IPS-NIHi7 (cell line): ENCODE measurements at regions not wholly inside any gene's neighbourhood (a gene's known extent, or its start where the extent isn't known, plus 50 kb on each side); places are given as distances from the start of the nearest gene placed in this dataset.

Source experiments
- DNase-seq: peaks from one replicate; pipeline ENCODE4 v3.0.0; 2012; ENCODE audit warnings: mixed read lengths; ENCODE audit errors: extremely low spot score

DNA sequence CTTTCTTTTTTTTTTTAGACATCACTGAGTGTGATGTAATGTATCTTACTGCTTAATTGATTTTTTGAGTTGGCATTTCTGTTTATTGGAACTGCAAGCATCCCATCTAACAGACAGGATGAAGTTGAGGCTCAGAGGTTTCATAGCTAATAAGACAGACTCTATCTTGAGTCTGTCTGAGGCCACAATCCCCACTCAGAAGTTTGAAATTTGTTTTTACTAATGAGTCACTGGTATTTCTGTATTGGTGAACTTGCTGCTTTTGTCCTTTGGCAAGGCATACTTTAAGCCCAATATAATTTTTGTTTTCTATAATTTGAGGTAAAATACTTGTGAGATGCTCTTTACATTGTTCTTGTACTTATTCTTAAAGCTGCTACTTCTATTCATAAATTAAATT, 491.2 kb downstream of the PSAT1 start:
- no peak for DNase-seq

DNA sequence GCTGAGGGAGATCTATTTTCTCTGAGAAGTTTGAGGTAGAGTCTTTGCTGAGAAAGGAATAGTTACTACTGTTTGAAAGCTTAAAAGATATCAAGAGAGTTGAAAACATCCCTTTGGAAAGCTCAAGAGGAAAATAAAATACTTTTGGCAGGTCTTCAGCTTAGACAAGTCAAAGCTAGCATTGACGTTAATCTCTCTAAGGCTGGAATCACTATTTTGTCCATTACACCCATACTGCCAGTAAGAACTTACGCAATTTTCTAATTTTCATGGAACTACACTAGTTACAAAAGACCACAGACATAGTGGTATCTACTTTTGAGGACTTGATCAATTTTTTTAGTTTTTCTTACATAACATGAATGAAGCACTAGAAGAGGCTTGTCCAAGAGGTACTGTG, 494.9 kb downstream of the PSAT1 start:
- no peak for DNase-seq

DNA sequence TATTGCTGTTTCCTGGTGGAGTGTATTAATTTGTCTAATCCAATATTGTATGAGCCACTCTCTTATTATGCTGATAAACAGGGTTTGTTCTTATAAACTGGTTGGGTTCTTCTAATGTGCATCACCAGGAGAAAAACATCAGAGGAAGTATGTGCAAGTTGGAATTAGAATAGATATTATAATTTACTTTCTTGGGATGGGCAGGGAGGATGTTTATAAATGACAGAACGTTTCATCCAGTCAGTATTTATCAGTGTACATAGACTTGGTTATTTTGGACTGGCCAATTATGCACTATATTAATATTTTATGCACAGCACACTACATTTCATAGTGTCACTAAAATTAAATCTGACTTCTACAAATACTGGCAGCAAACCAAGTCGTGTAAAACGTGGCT, 495.8 kb downstream of the PSAT1 start:
- no peak for DNase-seq

GRCh38 chr9:78805771-78806170, 508.8 kb downstream of the PSAT1 start:
- no peak for DNase-seq

DNA sequence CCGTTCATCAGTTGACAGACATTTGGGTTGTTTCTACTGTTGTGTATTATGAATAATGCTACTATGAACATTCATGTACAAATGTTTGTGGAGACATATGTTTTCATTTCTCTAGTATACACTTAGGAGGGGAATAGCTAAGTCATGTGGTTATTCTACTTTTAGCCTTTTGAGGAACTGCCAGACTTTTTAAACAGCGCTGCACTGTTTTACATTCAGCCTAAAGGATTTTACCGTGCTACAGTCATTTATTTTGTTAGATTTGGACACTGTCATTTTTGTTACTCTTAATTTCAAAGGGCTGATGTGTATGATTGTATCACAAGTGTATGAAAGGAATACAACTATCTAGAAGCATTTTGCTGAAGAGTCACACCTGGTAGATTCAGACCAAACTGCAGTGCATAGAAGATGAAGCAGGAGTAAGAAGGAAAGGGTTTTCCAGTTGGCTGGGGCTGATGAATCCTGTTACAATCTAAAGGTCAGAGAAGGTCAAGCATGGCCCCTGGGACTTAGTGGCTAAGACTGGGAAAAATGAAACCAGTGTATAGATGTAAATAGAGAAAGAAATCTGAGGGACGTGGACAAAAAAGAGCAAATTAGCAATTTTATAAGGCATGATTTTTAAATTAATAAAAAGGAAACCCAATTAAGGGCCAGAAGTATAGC, 509.7 kb downstream of the PSAT1 start:
- DNase-seq, result no peak

- DNase-seq, result no peak
Observed at GRCh38 chr9:78807286-78807685, 510.4 kb downstream of the PSAT1 start.

GRCh38 chr9:78808048-78808447, 511.1 kb downstream of the PSAT1 start:
- no peak for DNase-seq

- no peak for DNase-seq
Observed at GRCh38 chr9:78811622-78812276, 514.8 kb downstream of the PSAT1 start.

DNA sequence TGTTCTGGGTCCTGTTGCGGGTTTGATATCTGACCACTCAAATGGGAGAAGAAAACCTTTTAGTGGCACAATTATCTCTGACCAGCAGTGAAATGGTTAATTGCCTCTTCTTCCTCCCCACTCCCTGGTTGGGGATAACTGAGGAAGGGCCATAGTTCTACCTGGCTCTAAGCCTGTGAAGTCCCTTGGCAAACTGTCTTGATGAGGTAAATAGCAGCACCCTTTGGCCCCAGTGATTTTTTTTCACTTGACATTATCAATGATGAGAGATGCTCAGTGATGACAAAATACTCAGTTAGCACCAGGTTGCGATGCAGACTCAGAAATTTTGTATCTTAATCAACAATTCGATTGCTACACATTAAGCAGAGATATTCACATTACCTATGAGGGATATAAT, 515.7 kb downstream of the PSAT1 start:
- no peak for DNase-seq

GRCh38 chr9:78813602-78814180, 516.8 kb downstream of the PSAT1 start:
- DNase-seq, result no peak

GRCh38 chr9:78821126-78821822, 524.3 kb downstream of the PSAT1 start:
- DNase-seq, result peak; percentile 45

- DNase-seq, result no peak
Observed at GRCh38 chr9:78826527-78826926, 529.6 kb downstream of the PSAT1 start.

GRCh38 chr9:78828521-78828920, 531.6 kb downstream of the PSAT1 start:
- DNase-seq, result no peak

GRCh38 chr9:78830301-78830700, 533.4 kb downstream of the PSAT1 start:
- no peak for DNase-seq

- DNase-seq, result no peak
Observed at GRCh38 chr9:78831726-78832125, 534.8 kb downstream of the PSAT1 start.

GRCh38 chr9:78835928-78836450, 539.1 kb downstream of the PSAT1 start:
- DNase-seq, result no peak

DNA sequence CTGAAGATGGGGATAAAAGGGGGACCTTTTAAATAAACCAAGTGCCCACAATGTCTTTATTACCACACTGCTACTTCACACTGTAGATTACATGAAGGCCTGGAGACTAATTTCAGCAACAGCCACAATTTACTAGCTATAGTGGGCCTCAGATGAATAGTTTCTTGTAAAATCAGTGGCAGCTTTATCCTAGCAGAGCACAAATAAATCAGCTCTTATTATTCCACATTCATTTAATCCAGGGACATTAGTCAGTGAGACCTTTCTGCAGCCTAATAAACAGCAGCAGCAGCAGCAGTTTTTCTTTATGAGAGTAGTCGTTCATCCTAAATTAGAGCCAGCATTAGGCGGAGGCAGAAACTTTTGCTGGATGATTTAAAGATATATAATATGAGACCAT, 542.3 kb downstream of the PSAT1 start:
- no peak for DNase-seq

GRCh38 chr9:78848061-78848460, 551.1 kb downstream of the PSAT1 start:
- DNase-seq, result no peak

GRCh38 chr9:78856144-78856543, 559.2 kb downstream of the PSAT1 start:
- DNase-seq, result no peak

- DNase-seq, result no peak
Observed at GRCh38 chr9:78856781-78857180, 559.9 kb downstream of the PSAT1 start.

DNA sequence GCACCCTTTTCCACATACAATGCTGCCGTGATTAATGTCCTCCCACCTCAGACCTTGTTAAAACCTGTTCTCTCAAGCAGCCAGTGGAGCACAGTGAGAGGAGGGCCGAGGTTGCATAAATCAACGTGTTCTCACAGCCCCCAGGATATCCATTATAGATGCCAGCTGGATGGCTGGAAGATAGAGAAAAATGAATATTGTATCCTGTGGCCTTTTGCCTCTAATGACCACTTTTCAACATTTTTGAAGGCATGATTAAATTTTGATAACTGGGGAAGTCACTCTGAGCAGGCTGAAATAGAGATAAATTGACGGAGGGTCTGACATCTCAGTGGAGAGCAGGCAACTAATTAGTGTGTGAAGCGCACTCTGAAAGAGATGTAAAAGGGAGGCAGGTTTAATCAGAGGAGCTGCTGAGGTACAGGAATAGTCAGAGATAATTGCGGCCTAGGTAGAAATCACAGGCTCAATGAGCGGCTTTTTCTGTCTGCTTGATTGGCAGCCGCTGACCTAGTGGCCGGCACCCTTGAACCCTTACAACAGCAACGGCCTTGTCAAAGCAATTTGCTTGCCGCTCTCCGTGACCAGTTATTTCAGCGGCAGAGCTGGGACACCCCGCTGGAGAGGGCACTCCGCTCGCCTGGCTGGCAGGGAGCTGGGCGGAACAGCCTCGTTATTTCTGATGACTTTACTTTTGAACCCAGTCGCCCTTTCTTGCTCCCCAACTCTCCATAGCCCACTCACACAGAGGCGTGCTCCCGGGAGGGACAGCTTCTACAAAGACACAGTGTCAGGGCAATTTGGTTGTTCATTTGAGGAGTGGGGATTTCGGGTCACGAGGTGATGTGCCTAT, 560.7 kb downstream of the PSAT1 start:
- no peak for DNase-seq

DNA sequence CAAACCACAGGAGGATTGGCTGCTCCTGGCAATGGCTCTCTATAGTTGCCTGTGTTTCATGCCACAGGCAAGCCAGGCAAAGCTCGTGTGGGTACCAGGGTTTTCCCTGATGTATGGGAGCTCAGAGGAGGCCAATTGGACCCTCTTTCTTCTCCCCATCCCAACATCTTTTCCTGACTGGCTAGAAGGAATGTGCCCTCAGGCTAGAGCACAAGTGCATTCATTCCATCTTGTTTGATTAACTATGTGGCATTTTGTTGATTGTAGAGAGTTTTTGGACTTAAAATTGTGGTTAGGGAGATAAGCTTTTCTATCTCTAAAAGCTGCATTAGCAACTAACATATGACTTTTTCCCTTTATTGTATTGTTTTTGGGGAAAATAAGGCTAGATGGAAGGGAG, 561.3 kb downstream of the PSAT1 start:
- no peak for DNase-seq
